SK-N-MC (cell line): ENCODE measurements at regions not wholly inside any gene's neighbourhood (a gene's known extent, or its start where the extent isn't known, plus 50 kb on each side); places are given as distances from the start of the nearest gene placed in this dataset.

Experiments used
- EZH2 ChIP-seq: fragments of 200-600 bp; sonication (generic); IDR thresholded peaks from one replicate; pipeline ENCODE4 v1.6.1; 2017; ENCODE audit warnings: antibody characterized with exemption
- POLR2AphosphoS5 ChIP-seq: IDR thresholded peaks from 2 replicates; pipeline ENCODE4 v1.6.1; 2012; ENCODE audit warnings: mild to moderate bottlenecking, low read depth, low read length, borderline replicate concordance

DNA sequence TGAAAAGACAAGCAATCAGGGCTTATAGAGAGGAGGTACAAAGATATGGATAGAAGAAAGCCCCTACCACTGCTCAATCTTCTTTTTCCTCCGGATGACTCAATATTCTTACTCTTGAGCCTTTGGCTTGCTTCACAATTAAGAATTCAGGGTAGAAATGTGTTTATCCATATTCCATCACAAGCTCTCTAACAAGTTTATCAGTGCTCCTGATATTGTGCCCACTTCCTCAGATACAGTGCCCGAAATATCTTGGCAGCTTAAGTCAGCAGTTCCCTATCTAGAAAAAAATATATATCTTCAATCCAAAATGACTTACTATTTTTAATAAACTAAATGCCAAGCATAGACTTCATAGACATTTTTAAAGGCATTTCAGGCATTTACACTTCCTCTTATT lies 255.1 kb upstream of the FAT3 start:
- TF ChIP-seq EZH2 (no peak), POLR2AphosphoS5 (no peak)
